ENCODE measurements at regions not wholly inside any gene's neighbourhood (a gene's known extent, or its start where the extent isn't known, plus 50 kb on each side); places are given as distances from the start of the nearest gene placed in this dataset.

- intact Hi-C loops (cut with DNase I), result no loop called here
- no peak for ATAC-seq
- DNase-seq (ENCODE audit: missing footprints), result no peak
These were observed 748.7 kb downstream of the TNS3 start for GRCh38 chr7:46833197-46833596.

GRCh38 chr7:46832136-46832535, 749.8 kb downstream of the TNS3 start:
- intact Hi-C loops (cut with DNase I), result no loop called here
- no peak for ATAC-seq
- no peak for DNase-seq (ENCODE audit: missing footprints)

GRCh38 chr7:46819819-46820218, 762.1 kb downstream of the TNS3 start:
- ATAC-seq (no peak), DNase-seq (ENCODE audit: missing footprints) (no peak)
- intact Hi-C loops (cut with DNase I), result no loop called here

GRCh38 chr7:46814516-46815250, 767.2 kb downstream of the TNS3 start:
- ATAC-seq (no peak), DNase-seq (ENCODE audit: missing footprints) (no peak)
- intact Hi-C loops (cut with DNase I), result no loop called here

- ATAC-seq (peak; percentile 53), DNase-seq (ENCODE audit: missing footprints) (no peak)
- intact Hi-C loops (cut with DNase I), result no loop called here
These were observed 769.7 kb downstream of the TNS3 start for GRCh38 chr7:46812101-46812675.

GRCh38 chr7:46811529-46811928, 770.4 kb downstream of the TNS3 start:
- intact Hi-C loops (cut with DNase I), result no loop called here
- DNase-seq (ENCODE audit: missing footprints), result peak; percentile 53
- peak; percentile 83 for ATAC-seq

- ATAC-seq (no peak), DNase-seq (ENCODE audit: missing footprints) (no peak)
- intact Hi-C loops (cut with DNase I), result no loop called here
These were observed 770.9 kb downstream of the TNS3 start for GRCh38 chr7:46810986-46811385.

GRCh38 chr7:46809886-46810285, 772.0 kb downstream of the TNS3 start:
- no peak for DNase-seq (ENCODE audit: missing footprints)
- intact Hi-C loops (cut with DNase I), result no loop called here

GRCh38 chr7:46806856-46807255, 775.1 kb downstream of the TNS3 start:
- no peak for ATAC-seq
- no peak for DNase-seq (ENCODE audit: missing footprints)
- intact Hi-C loops (cut with DNase I), result no loop called here

More at GRCh38 chr7:46809886-46810285, 772.0 kb downstream of the TNS3 start:
- no peak for ATAC-seq

GRCh38 chr7:46802479-46802878, 779.4 kb downstream of the TNS3 start:
- intact Hi-C loops (cut with DNase I), result no loop called here
- ATAC-seq (no peak), DNase-seq (ENCODE audit: missing footprints) (no peak)

- intact Hi-C loops (cut with DNase I), result no loop called here
- ATAC-seq (no peak), DNase-seq (ENCODE audit: missing footprints) (no peak)
These were observed 790.7 kb downstream of the TNS3 start for GRCh38 chr7:46791188-46791587.

GRCh38 chr7:46786995-46787394, 794.9 kb downstream of the TNS3 start:
- no peak for ATAC-seq
- no peak for DNase-seq (ENCODE audit: missing footprints)
- intact Hi-C loops (cut with DNase I), result no loop called here

GRCh38 chr7:46786221-46786954, 795.5 kb downstream of the TNS3 start:
- no peak for ATAC-seq
- no peak for DNase-seq (ENCODE audit: missing footprints)
- intact Hi-C loops (cut with DNase I), result no loop called here

GRCh38 chr7:46784732-46785131, 797.2 kb downstream of the TNS3 start:
- DNase-seq (ENCODE audit: missing footprints) (no peak), ATAC-seq (no peak)
- intact Hi-C loops (cut with DNase I), result no loop called here

- ATAC-seq (no peak), DNase-seq (ENCODE audit: missing footprints) (no peak)
- intact Hi-C loops (cut with DNase I), result no loop called here
These were observed 799.9 kb downstream of the TNS3 start for GRCh38 chr7:46781901-46782439.

GRCh38 chr7:46776790-46777189, 805.1 kb downstream of the TNS3 start:
- ATAC-seq, result no peak
- intact Hi-C loops (cut with DNase I), result loop anchor here (2.0 to 10.0 kb wide), 5 partner anchors 58 to 478 kb away; no protein-coding TSS in a partner anchor

GRCh38 chr7:46775776-46776175, 806.1 kb downstream of the TNS3 start:
- intact Hi-C loops (cut with DNase I), result loop anchor here (2.0 to 10.0 kb wide), 6 partner anchors 57 to 479 kb away; no protein-coding TSS in a partner anchor
- DNase-seq (ENCODE audit: missing footprints), result no peak

More at GRCh38 chr7:46776790-46777189, 805.1 kb downstream of the TNS3 start:
- DNase-seq (ENCODE audit: missing footprints), result no peak

GRCh38 chr7:46775020-46775419, 806.9 kb downstream of the TNS3 start:
- ATAC-seq, result no peak
- intact Hi-C loops (cut with DNase I), result loop anchor here (2.0 to 10.0 kb wide), 4 partner anchors 170 to 480 kb away; no protein-coding TSS in a partner anchor
- DNase-seq (ENCODE audit: missing footprints), result no peak

More at GRCh38 chr7:46775776-46776175, 806.1 kb downstream of the TNS3 start:
- no peak for ATAC-seq

GRCh38 chr7:46774515-46774914, 807.4 kb downstream of the TNS3 start:
- ATAC-seq (peak; percentile 74), DNase-seq (ENCODE audit: missing footprints) (no peak)
- intact Hi-C loops (cut with DNase I), result loop anchor here (2.0 to 10.0 kb wide), 4 partner anchors 170 to 480 kb away; no protein-coding TSS in a partner anchor
